SK-N-SH (cell line): ENCODE measurements at regions not wholly inside any gene's neighbourhood (a gene's known extent, or its start where the extent isn't known, plus 50 kb on each side); places are given as distances from the start of the nearest gene placed in this dataset.

Source experiments
- CTCF ChIA-PET: fragments of 300-600, 350-600 bp; formaldehyde crosslinking; extraction: SDS; loops from one replicate; lab custom pipeline; 2021; lab: Yijun Ruan, JAX
- POLR2A ChIA-PET: fragments of 350-600 bp; sonication (Branson Sonifier 250); formaldehyde crosslinking; extraction: SDS; loops from one replicate; lab custom pipeline; 2020; ENCODE audit warnings: antibody characterized with exemption, inconsistent platforms; lab: Yijun Ruan, JAX
- DNase-seq: peaks from one replicate; pipeline ENCODE4 v3.0.0; 2012
- H2AFZ ChIP-seq: fragments of 200-600 bp; sonication (generic); 2 replicates; pipeline ENCODE4 v1.8.1; 2016; ENCODE audit warnings: antibody characterized with exemption, mild to moderate bottlenecking, low read depth
- H3F3A ChIP-seq: fragments of 200-600 bp; sonication (generic); replicated peaks from 2 replicates; pipeline ENCODE3; 2016; ENCODE audit warnings: antibody characterized with exemption, mild to moderate bottlenecking; ENCODE audit not compliant: insufficient read depth
- H3K27ac ChIP-seq, 2 experiments: fragments of 200-500 bp in 1 of 2; fragments of 200-600 bp in 1 of 2; sonication (Bioruptor generic) in 1 of 2; sonication (generic), shearing (Covaris generic) in 1 of 2; 2 replicates each; pipeline versions ENCODE4 v1.5.1 to v1.6.1; 2014 to 2016; ENCODE audit warnings: low read depth in 2 of 2, inconsistent platforms in 1 of 2, low read length in 1 of 2, mild to moderate bottlenecking in 1 of 2, mixed read lengths in 1 of 2
- H3K27me3 ChIP-seq: fragments of 200-600 bp; sonication (generic), shearing (Covaris generic); 2 replicates; pipeline ENCODE4 v1.6.1; 2016; ENCODE audit warnings: mixed run types; ENCODE audit not compliant: insufficient read depth
- H3K36me3 ChIP-seq, 2 experiments: fragments of 200-500 bp in 1 of 2; fragments of 200-600 bp in 1 of 2; sonication (Bioruptor generic) in 1 of 2; sonication (generic) in 1 of 2; replicated peaks in 1 of 2; 2 replicates each; pipeline versions ENCODE3 to v1.5.1; 2014 to 2016; ENCODE audit warnings: low read length in 1 of 2, mild to moderate bottlenecking in 1 of 2; ENCODE audit not compliant: insufficient read depth in 2 of 2, control insufficient read depth in 1 of 2
- H3K4me1 ChIP-seq, 2 experiments: fragments of 200-500 bp in 1 of 2; fragments of 200-600 bp in 1 of 2; sonication (Bioruptor generic) in 1 of 2; sonication (generic), shearing (Covaris generic) in 1 of 2; 2 replicates each; pipeline versions ENCODE4 v1.5.1 to v1.6.1; 2014 to 2016; ENCODE audit warnings: low read depth in 1 of 2, low read length in 1 of 2, mixed run types in 1 of 2; ENCODE audit not compliant: insufficient read depth in 2 of 2, control insufficient read depth in 1 of 2
- H3K4me2 ChIP-seq: fragments of 200-600 bp; sonication (generic), shearing (Covaris generic); 2 replicates; pipeline ENCODE4 v1.6.1; 2017; ENCODE audit warnings: mixed run types
- H3K4me3 ChIP-seq, 2 experiments: fragments of 200-500 bp in 1 of 2; fragments of 200-600 bp in 1 of 2; sonication (Bioruptor generic) in 1 of 2; sonication (generic), shearing (Covaris generic) in 1 of 2; 2 replicates each; pipeline versions ENCODE4 v1.5.1 to v1.8.1; 2014 to 2016; ENCODE audit warnings: low read depth in 2 of 2, inconsistent platforms in 1 of 2, low read length in 1 of 2, mild to moderate bottlenecking in 1 of 2, mixed read lengths in 1 of 2, moderate library complexity in 1 of 2
- H3K79me2 ChIP-seq: fragments of 200-600 bp; sonication (generic); 2 replicates; pipeline ENCODE4 v1.8.1; 2017; ENCODE audit warnings: mild to moderate bottlenecking; ENCODE audit not compliant: insufficient read depth
- H3K9ac ChIP-seq: fragments of 200-600 bp; sonication (generic); 2 replicates; pipeline ENCODE4 v1.6.1; 2017; ENCODE audit warnings: mixed run types
- H3K9me2 ChIP-seq: fragments of 200-600 bp; sonication (generic); 2 replicates; pipeline ENCODE4 v1.6.1; 2017; ENCODE audit warnings: mixed run types
- H3K9me3 ChIP-seq: fragments of 200-600 bp; sonication (generic); 2 replicates; pipeline ENCODE4 v1.6.1; 2017; ENCODE audit warnings: mixed run types, mild to moderate bottlenecking, moderate library complexity
- H4K20me1 ChIP-seq: fragments of 200-600 bp; sonication (generic); 2 replicates; pipeline ENCODE4 v1.6.1; 2017; ENCODE audit warnings: mild to moderate bottlenecking, mixed run types; ENCODE audit not compliant: insufficient read depth
- CHD2 ChIP-seq: fragments of 150-350 bp; IDR thresholded peaks from 2 replicates; pipeline ENCODE4 v1.6.1; 2018; ENCODE audit warnings: low read length; ENCODE audit not compliant: partially characterized antibody
- EP300 ChIP-seq, 2 experiments: IDR thresholded peaks; 2 replicates each; pipeline versions ENCODE4 v1.4.0 to v1.6.1; 2012; ENCODE audit warnings: borderline replicate concordance in 1 of 2, low read depth in 1 of 2, low read length in 1 of 2
- EZH2phosphoT487 ChIP-seq: fragments of 200-600 bp; sonication (generic); IDR thresholded peaks from 2 replicates; pipeline ENCODE4 v1.6.1; 2017; ENCODE audit warnings: low read depth, mixed run types, mild to moderate bottlenecking, antibody characterized with exemption, moderate library complexity, borderline replicate concordance
- FOXJ3 ChIP-seq: sonication (generic); formaldehyde crosslinking; IDR thresholded peaks from 2 replicates; pipeline ENCODE4 v1.5.1; 2020; ENCODE audit warnings: mild to moderate bottlenecking, missing genetic modification reagents
- FOXM1 ChIP-seq: IDR thresholded peaks from 2 replicates; pipeline ENCODE4 v1.4.0; 2012; ENCODE audit warnings: low read depth, mild to moderate bottlenecking
- GABPA ChIP-seq: IDR thresholded peaks from 2 replicates; pipeline ENCODE4 v1.4.0; 2012; ENCODE audit warnings: low read depth, mild to moderate bottlenecking
- MEF2A ChIP-seq: IDR thresholded peaks from 2 replicates; pipeline ENCODE4 v1.4.0; 2012; ENCODE audit warnings: low read depth, borderline replicate concordance
- NFIC ChIP-seq: IDR thresholded peaks from 2 replicates; pipeline ENCODE4 v1.4.0; 2012; ENCODE audit warnings: borderline replicate concordance
- RFX5 ChIP-seq: IDR thresholded peaks from 2 replicates; pipeline ENCODE4 v1.6.1; 2012; ENCODE audit warnings: mild to moderate bottlenecking, improper control_type of control experiment, low read length
- RXRA ChIP-seq: IDR thresholded peaks from 2 replicates; pipeline ENCODE4 v1.4.0; 2012; ENCODE audit warnings: low read depth, mild to moderate bottlenecking, borderline replicate concordance
- SIN3A ChIP-seq: IDR thresholded peaks from 2 replicates; pipeline ENCODE4 v1.6.1; 2012; ENCODE audit warnings: low read depth, mild to moderate bottlenecking, low read length, moderate library complexity, borderline replicate concordance
- SMC3 ChIP-seq: IDR thresholded peaks from 2 replicates; pipeline ENCODE4 v1.6.1; 2012; ENCODE audit warnings: low read depth, low read length, improper control_type of control experiment
- TAF1 ChIP-seq: IDR thresholded peaks from 2 replicates; pipeline ENCODE4 v1.6.1; 2012; ENCODE audit warnings: low read depth, mild to moderate bottlenecking, low read length, moderate library complexity, borderline replicate concordance
- USF1 ChIP-seq: IDR thresholded peaks from 2 replicates; pipeline ENCODE4 v1.4.0; 2012; ENCODE audit warnings: low read depth, borderline replicate concordance
- WGBS: methylation state at CpG from one replicate; pipeline ENCODE4 v1.1.6; 2017; ENCODE audit warnings: low lambda C conversion rate; 5-methylcytosine and 5-hydroxymethylcytosine counted together
- TF ChIP-seq, protein P1 (sequence below): IDR thresholded peaks from 2 replicates; pipeline ENCODE4 v1.6.1; 2012; ENCODE audit warnings: mild to moderate bottlenecking, low read depth, low read length, moderate library complexity
- TF ChIP-seq, protein P2 (sequence below): IDR thresholded peaks from 2 replicates; pipeline ENCODE4 v1.4.0; 2012; ENCODE audit warnings: low read depth
- TF ChIP-seq, protein P3 (sequence below): fragments of 150-350 bp; IDR thresholded peaks from 2 replicates; pipeline ENCODE4 v1.6.1; 2016; ENCODE audit warnings: mild to moderate bottlenecking, low read depth, low read length

DNA sequence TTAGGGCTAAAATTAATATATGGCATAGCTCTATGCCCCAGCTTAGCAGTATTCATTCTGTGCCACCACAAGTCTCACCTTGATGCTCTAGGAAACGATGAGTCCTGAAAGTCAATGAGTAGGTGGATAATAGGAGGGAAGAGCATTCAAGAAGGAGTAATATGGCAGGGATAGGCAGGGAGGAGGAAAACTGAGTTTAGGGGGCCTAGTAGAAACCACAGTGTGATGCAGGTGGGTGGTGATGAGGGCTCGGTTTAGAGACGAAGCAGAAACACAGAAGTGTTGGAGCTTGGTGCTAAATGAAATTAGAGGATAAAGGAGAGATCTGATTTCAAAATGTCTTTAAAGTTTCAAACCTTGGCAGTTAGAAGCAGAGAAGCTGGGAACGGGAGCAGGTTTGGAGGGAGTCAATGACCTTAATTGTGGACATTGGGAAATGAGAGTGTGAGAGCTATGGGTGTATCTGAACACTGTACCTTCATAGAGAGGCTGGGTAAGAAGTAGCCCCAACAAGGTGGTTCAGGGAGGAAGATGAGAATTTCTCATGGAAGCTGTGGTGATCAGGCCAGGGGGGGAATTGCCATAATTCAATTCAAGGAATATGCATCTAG lies 144.7 kb upstream of the CPSF6 start:
- no peak overlapping the region for H2AFZ ChIP-seq
- no peaks in the 10 kb centered on the region for H4K20me1 ChIP-seq
- H3K27ac ChIP-seq: no peak overlapping the region
- peaks cover 3 to 17% of the 10 kb centered on the region in 2 experiments for H3K4me1 ChIP-seq
- WGBS: 32% methylated on average over 4 of the region's 4 CpGs
- no peaks in the 10 kb centered on the region for H3K27me3 ChIP-seq
- no peak overlapping the region for H3K4me2 ChIP-seq
- H3K36me3 ChIP-seq: no peaks in the 10 kb centered on the region
- ChIA-PET CTCF (interaction anchor here (1.6 kb wide), 1 partner anchor 24 kb away, joined by 7 read pairs; no protein-coding TSS in a partner anchor), POLR2A (no interaction called here)
- no peaks in the 10 kb centered on the region for H3K9me2 ChIP-seq
- no peak overlapping the region for H3K4me3 ChIP-seq
- no peak overlapping the region for H3K9ac ChIP-seq
- no peaks in the 10 kb centered on the region for H3K79me2 ChIP-seq
- peaks cover 32% of the 10 kb centered on the region for H3F3A ChIP-seq
- TF ChIP-seq, protein P1, sequence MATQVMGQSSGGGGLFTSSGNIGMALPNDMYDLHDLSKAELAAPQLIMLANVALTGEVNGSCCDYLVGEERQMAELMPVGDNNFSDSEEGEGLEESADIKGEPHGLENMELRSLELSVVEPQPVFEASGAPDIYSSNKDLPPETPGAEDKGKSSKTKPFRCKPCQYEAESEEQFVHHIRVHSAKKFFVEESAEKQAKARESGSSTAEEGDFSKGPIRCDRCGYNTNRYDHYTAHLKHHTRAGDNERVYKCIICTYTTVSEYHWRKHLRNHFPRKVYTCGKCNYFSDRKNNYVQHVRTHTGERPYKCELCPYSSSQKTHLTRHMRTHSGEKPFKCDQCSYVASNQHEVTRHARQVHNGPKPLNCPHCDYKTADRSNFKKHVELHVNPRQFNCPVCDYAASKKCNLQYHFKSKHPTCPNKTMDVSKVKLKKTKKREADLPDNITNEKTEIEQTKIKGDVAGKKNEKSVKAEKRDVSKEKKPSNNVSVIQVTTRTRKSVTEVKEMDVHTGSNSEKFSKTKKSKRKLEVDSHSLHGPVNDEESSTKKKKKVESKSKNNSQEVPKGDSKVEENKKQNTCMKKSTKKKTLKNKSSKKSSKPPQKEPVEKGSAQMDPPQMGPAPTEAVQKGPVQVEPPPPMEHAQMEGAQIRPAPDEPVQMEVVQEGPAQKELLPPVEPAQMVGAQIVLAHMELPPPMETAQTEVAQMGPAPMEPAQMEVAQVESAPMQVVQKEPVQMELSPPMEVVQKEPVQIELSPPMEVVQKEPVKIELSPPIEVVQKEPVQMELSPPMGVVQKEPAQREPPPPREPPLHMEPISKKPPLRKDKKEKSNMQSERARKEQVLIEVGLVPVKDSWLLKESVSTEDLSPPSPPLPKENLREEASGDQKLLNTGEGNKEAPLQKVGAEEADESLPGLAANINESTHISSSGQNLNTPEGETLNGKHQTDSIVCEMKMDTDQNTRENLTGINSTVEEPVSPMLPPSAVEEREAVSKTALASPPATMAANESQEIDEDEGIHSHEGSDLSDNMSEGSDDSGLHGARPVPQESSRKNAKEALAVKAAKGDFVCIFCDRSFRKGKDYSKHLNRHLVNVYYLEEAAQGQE: no peak
- TF ChIP-seq RFX5 (no peak), NFIC (no peak), RXRA (no peak), FOXJ3 (no peak), GABPA (no peak), USF1 (no peak), SIN3A (no peak), FOXM1 (no peak), EP300 (IDR thresholded peaks at IDR 0.05; ENCODE audit: borderline replicate concordance in 1 of 2, low read depth in 1 of 2, low read length in 1 of 2) (no peak), EZH2phosphoT487 (no peak), CHD2 (no peak), TAF1 (no peak), MEF2A (no peak), SMC3 (no peak)
- TF ChIP-seq, protein P2, sequence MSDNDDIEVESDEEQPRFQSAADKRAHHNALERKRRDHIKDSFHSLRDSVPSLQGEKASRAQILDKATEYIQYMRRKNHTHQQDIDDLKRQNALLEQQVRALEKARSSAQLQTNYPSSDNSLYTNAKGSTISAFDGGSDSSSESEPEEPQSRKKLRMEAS: no peak
- TF ChIP-seq, protein P3, sequence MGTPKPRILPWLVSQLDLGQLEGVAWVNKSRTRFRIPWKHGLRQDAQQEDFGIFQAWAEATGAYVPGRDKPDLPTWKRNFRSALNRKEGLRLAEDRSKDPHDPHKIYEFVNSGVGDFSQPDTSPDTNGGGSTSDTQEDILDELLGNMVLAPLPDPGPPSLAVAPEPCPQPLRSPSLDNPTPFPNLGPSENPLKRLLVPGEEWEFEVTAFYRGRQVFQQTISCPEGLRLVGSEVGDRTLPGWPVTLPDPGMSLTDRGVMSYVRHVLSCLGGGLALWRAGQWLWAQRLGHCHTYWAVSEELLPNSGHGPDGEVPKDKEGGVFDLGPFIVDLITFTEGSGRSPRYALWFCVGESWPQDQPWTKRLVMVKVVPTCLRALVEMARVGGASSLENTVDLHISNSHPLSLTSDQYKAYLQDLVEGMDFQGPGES: no peak
- no peak for DNase-seq
- no peaks in the 10 kb centered on the region for H3K9me3 ChIP-seq
